ENCODE measurements at regions not wholly inside any gene's neighbourhood (a gene's known extent, or its start where the extent isn't known, plus 50 kb on each side); places are given as distances from the start of the nearest gene placed in this dataset.
"Not testable (repeated sequence)": the region's sequence is repeated elsewhere in the genome, so short reads cannot be mapped to it uniquely, and the experiment has no call there.

DNA sequence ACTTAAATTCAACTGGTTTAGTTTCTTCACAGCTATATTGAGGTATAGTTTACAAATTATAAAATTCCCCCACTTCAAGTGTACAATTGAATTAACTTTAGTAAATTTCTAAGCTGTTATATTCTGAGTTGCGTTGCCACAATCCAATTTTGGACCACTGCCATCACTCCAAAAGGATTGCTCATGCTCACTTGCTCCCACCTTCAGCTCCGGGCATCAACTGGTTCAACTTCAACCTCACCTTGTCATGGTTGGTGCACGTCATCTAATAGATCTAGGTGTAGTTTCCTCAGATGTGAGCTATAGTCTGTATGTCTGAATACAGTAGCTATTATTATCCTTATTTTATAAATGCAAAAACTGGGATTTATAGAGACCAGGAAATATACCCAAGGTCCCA lies 942.5 kb upstream of the WWC1 start:
- DNase-seq: no peak

- DNase-seq: no peak
Observed at GRCh38 chr5:167351316-167351715, 940.1 kb upstream of the WWC1 start.

- no peak for DNase-seq
Observed at GRCh38 chr5:167352801-167353200, 938.6 kb upstream of the WWC1 start.

GRCh38 chr5:167355346-167355745 lies 936.1 kb upstream of the WWC1 start:
- DNase-seq: no peak

GRCh38 chr5:167356374-167356773 lies 935.1 kb upstream of the WWC1 start:
- no peak for DNase-seq

GRCh38 chr5:167358868-167359492 lies 932.5 kb upstream of the WWC1 start:
- DNase-seq: no peak

GRCh38 chr5:167361795-167362194 lies 929.6 kb upstream of the WWC1 start:
- no peak for DNase-seq

DNA sequence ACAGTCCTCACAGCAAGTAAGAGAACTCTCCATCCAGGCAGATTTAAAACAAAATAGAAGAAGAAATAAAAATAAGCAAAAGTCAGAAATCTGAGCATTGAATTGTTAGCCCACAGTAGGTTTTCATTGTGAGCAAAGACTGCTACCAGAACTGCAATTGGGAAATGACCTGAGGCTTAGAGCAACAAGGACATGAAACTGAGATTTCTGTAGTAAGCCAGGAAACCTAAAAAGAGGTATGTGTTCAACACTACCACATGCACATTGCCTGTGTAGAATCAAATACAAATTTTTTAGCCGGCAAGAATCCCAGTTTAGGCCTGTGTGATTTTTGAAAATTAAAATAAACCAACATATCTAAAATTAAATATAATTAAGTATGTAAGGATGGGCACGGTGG lies 928.4 kb upstream of the WWC1 start:
- DNase-seq: no peak

DNA sequence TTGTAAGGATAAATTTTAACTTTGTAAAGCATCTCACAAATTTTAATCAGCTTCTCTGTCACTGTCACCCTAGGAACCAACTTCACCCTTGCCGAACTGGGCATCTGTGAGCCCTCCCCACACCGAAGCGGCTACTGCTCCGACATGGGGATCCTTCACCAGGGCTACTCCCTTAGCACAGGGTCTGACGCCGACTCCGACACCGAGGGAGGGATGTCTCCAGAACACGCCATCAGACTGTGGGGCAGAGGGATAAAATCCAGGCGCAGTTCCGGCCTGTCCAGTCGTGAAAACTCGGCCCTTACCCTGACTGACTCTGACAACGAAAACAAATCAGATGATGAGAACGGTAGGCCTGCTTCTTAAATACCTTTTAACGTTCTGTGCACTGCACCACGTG lies 916.3 kb upstream of the WWC1 start:
- no peak for DNase-seq

DNA sequence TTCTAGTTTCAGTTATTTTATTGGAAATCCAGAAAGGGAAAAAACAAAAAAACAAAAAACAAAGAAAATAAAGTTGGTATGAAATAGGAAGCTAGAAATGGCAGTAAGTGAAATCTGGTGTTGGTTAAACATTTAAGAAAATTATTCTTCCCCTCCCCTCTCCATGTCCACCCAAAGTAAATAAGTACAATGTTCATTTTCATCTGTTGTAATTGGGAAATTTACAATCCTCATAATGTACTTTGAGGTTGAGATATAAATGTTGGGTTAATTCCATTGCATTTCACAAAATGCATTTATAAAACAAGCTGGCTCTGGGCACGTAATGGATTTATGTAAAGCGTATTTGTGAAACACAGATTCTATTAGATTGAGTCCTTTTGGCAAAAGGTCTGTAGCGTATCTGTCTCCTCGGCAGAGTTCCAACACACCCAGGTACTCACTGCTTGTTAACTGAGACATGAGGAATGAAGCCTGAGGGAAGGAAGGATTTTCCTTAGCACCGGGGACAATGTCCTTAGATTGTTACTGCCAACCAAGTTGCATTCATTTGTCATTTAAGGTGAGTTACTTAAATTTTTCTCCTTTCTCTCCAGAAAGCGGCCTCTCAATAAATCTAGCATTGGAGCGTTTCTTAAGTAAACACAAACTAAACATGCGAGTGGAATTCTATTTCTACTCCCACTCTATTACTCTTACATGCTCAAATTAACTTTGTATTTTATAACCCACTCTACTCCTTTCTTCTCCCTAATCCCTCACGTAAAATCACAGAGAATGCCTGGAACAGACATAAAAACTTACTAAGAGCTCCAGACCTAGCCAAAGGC lies 912.3 kb upstream of the WWC1 start:
- no peak for DNase-seq

GRCh38 chr5:167381457-167381856 lies 910.0 kb upstream of the WWC1 start:
- DNase-seq: no peak

DNA sequence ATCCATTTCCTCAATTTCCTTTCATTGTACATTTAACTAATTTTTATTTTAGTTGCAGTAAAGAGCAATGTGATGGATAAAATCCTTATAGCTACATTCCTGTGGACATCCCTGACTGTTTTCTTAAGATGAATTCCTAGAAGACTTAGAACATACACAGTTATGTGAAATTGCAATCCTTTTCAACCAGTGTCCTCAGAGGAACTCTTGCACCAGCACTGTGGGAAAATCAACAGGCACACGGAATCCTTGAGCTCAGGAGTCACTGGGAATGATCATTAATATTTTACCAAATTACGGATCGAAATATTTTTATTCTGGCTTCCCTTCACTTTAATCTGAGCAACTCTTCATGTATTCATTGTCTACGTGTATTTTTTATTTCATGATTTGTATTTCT lies 901.9 kb upstream of the WWC1 start:
- no peak for DNase-seq

DNA sequence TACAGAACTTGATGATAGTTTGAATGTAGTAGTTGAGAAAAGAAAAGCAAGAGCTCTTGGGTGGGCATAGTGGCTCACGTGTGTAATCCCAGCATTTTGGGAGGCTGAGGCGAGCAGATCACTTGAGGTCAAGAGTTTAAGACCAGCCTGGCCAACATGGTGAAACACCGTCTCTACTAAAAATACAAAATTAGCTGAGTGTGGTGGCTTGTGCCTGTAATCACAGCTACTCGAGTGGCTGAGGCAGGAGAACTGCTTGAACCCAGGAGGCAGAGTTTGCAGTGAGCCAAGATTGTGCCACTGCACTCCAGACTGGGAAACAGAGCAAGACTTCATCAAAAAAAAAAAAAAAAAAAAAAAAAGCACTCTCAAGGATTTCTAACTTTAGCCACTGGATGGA lies 900.2 kb upstream of the WWC1 start:
- not testable (repeated sequence) for DNase-seq

GRCh38 chr5:167392240-167392639 lies 899.2 kb upstream of the WWC1 start:
- no peak for DNase-seq

DNA sequence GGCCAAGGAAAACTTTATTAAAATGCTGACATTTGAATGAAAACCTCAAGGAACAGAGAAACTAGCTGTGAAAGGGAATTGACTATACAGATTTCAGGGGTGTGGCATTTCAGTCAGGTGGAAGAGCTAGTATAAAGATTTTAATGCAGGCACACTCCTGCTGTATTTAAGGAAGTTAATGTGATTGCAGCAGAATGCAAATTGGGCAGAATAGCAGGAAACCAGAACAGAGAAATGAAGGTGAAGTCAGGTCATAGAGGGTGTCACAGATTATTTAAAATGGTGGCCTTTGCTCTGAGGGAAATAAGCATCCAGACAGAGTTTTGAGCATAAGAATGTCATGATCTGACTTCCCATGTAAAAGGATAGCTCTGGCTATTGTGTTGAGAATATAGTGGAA lies 898.1 kb upstream of the WWC1 start:
- no peak for DNase-seq

DNA sequence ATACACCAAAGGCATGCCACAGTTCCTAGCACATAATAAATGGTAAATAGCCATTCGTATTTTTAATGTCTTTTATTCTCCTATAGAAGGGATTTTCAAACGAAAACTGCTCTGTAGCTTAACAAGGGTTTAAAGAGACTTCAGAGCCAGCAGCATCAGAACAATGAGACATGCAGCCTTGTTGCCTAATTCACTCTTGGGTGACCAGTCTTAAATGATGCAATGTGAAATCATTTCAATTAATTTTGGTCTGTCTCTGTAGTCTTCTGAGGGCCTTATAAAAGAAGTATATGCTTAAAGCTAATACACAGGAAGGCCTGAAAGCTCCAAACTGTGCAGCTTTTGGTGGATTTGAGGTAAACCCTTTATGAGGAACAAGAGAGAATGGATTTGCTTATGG lies 888.8 kb upstream of the WWC1 start:
- no peak for DNase-seq

DNA sequence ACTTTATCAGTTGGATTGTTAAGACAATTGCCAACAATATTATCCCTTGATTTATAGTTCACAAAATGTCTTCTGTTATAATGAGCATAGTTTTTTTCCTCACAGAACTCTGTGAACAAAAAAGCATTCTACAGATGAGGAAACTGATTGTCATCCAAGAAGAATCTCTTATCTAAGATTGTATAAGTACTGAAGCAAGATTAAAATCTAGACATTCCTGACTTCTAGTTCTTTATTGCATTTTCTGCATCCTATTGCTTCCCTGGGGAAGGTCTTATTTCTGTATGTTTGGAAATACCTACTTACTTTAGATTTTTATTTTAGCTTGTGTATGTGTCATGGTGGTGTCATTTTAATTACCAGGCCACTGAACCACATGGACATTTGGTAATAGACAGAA lies 884.9 kb upstream of the WWC1 start:
- no peak for DNase-seq

DNA sequence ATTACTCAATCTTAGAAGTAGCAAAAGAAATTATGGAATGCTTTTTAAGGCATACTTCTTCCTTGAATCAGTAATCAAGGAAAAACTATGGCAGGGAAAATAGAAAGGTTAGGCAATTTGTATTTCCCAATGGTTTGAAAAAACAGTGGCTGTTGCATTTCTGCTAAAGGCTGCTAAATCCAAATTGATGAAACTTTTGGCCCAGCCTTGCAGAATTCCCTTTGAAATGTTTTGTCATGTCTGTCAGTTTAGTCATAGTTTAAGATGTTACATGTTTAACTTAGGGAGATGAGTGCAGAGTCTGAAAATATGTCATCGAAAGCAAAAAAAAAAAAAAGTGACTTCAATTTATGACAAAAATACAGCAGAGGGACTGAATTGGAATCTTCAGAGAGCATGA lies 878.9 kb upstream of the WWC1 start:
- DNase-seq: no peak

DNA sequence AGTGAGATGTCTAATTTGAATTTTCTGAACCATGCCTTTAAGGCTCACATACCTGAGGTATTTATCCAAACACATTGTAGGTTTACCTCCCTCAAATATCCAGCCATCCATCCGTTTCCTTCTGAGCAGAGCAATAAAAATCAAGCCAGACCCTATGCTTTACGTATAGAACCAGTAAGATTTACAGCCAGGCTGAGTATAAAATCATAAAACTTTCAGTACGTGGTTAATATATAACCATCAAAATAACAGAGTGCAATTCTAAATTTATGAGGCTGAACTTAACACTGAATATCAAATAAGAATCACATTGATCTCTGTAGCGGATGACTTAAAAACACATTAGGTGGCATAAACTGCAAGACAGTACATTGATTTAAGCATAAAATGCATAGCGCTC lies 877.9 kb upstream of the WWC1 start:
- DNase-seq: no peak

DNA sequence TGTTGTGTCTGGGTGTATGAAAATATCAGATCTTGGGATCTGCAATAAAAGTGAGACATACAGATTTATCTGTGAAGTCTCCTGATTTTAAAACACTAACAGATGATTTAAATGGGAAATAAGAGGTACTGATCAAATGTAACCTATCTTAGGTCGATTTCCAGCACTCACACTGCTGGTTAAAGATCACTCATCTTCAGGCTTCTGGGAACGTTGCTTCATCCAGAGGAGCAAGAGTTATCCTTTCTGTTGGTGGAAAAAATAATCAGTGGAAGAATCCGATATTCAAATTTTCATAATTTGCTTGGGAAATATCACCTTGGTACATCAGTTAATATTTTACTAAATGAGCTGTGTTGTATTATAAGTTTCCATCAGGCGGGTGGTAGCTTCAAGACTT lies 876.8 kb upstream of the WWC1 start:
- DNase-seq: no peak

DNA sequence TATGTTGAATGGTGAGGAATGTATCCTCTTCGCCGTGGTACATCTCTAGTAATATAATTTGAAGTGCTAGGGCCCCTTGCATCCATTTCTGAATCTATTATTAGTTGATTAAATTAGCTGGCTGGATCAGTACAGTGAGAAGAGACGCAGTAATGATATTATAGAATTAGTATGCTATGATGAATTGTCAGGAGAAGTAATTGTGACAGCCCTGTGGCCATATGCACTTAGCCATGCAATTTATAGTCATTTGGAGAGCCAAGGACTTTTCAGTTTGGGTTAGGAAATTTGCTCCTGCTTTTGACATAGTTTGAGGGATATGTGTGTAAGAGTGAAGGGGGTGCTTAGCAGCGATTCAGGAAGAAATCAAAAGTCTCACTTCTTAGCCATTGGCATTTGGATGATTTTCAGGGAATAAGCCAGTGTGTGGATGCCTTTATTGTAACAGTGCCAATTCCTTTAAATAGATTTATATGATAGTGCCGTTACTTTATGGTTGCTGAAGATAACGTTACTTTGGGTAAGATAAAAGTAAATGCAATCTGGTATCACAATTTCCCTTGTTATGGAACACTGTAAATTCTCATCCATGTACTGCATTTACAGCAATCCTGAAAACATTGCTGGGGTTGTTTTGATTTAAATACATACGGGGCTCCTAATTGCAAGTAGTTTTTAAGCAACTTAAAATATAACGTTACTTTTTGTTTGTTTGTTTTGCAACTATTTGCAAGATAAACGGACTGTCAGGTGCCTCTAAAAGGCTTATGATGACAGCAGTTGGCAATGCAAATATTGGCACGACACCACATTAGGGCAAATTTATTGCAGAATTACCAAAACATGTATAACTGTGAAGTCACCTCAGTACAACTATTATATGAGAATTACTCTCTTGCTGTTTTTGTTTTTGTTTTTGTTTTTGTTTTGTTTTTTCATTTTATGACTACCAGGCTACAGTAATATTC lies 875.4 kb upstream of the WWC1 start:
- DNase-seq: no peak

DNA sequence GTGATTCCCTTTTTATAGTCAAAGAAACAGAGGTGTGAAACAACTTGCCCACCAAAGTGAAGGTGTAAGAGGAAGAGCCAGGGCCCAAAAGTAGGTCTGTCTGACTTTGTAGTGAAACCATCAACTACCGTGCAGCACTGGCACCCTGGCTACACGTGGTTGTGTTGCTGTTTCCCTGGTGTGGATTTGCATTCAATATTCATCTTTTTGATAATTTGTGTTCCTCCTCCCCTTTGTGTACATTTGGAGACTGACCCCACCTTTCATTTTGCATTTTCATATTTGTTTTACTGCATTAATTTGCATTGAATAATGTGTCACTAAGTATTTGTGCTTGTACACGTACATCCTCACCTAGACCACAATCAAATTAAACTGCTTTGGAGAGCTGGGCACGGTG lies 873.8 kb upstream of the WWC1 start:
- no peak for DNase-seq

DNA sequence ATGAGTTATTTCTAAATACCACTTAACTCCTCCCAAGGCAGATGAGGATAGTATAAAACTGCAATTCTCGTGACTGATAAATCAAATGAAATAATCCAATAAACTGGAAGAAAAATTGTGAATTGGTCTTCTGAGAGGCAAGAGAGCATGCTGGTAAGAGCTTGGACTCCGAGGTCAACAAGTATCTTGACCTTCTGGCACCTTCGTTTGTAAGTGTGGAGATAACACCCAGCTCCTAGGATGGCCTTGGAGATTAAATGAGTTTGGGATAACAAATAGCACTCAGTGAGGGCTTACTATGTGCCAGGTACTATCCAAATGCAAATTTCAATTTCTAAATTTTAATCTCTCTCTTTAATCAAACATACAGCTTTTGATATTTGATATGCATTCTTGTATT lies 866.3 kb upstream of the WWC1 start:
- DNase-seq: no peak

DNA sequence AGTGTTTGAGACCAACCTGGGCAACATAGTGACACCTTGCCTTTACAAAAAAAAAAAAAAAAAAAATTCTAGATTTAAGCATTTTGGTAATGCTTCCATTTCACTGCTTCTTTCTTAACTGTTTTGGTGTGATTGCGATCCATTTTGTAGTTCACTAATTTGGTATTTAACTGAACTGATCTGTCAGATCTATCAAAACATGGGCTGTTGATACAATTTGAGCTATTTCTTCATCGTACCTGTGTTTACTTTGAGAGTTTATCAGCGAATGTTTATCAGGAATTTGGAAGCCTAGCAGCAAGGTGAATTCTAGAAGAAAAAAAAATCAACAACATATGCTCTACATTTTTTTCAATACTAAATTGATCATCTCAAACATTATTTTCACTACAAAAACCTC lies 864.9 kb upstream of the WWC1 start:
- no peak for DNase-seq

All from activated CD8-positive, alpha-beta memory T cell treated with anti-CD3 and anti-CD28 coated beads, Interleukin-2, amount 50 U/mL, for 4 hours (primary cell).